ENCODE measurements at regions not wholly inside any gene's neighbourhood (a gene's known extent, or its start where the extent isn't known, plus 50 kb on each side); places are given as distances from the start of the nearest gene placed in this dataset.

- TF ChIP-seq CTCF (conservative IDR thresholded peaks at IDR 0.05; ENCODE audit: low read length) (no peak), EZH2phosphoT487 (IDR thresholded peaks at IDR 0.05; ENCODE audit: borderline replicate concordance) (no peak)
Observed at GRCh38 chr2:82538590-82539279, 1920.3 kb downstream of the SUCLG1 start.

All from Loucy (cell line).